ENCODE measurements at regions not wholly inside any gene's neighbourhood (a gene's known extent, or its start where the extent isn't known, plus 50 kb on each side); places are given as distances from the start of the nearest gene placed in this dataset.

- no peak for DNase-seq
- ATAC-seq: no peak
- Histone ChIP-seq H3K4me1 (no peaks in the 10 kb centered on the region), H3K36me3 (no peaks in the 10 kb centered on the region), H3K27me3 (no peaks in the 10 kb centered on the region), H3K4me3 (no peak overlapping the region), H3K9me3 (no peaks in the 10 kb centered on the region), H3K27ac (no peak overlapping the region)
- intact Hi-C loops (cut with DNase I): no loop called here
- no peak for TF ChIP-seq CTCF (IDR thresholded peaks at IDR 0.05)
Measured at GRCh38 chr4:72820107-72820506, 249.4 kb downstream of the COX18 start.

GRCh38 chr4:72817012-72817411 is 248.0 kb upstream of the ADAMTS3 start:
- ATAC-seq: no peak
- DNase-seq: no peak
- intact Hi-C loops (cut with DNase I): no loop called here
- H3K4me3 ChIP-seq: no peak overlapping the region
- TF ChIP-seq CTCF (IDR thresholded peaks at IDR 0.05): no peak
- H3K27ac ChIP-seq: no peak overlapping the region
- no peaks in the 10 kb centered on the region for H3K9me3 ChIP-seq
- no peaks in the 10 kb centered on the region for H3K27me3 ChIP-seq
- no peaks in the 10 kb centered on the region for H3K4me1 ChIP-seq
- no peaks in the 10 kb centered on the region for H3K36me3 ChIP-seq
- WGBS, 2 donors: 63 to 66% methylated on average over 1 of the region's 1 CpG

DNA sequence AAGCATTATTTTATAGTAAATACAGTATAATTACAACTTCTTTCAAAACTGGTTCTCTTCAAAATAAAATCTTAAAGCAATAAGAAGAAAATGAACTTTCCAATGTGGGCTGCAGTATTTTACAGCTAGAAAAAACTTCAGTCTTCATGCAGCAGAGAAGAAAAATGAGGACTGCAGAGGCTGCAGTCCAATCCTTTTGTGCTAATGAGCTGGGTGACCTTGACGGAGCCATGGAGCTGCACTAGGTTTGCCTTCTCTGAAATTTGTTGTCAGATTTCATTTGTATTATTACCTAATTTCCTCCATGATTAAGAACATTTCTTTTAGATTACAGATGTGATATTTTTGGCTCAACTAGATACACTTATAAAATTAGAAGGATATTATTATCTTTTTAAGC is 245.2 kb upstream of the ADAMTS3 start:
- 47 to 58% methylated on average over 1 of the region's 1 CpG for WGBS, 2 donors
- intact Hi-C loops (cut with DNase I): no loop called here
- H3K4me3 ChIP-seq: no peak overlapping the region
- H3K36me3 ChIP-seq: no peaks in the 10 kb centered on the region
- no peaks in the 10 kb centered on the region for H3K4me1 ChIP-seq
- DNase-seq (no peak), ATAC-seq (no peak)
- H3K27ac ChIP-seq: no peak overlapping the region
- TF ChIP-seq CTCF (IDR thresholded peaks at IDR 0.05): no peak
- H3K27me3 ChIP-seq: no peaks in the 10 kb centered on the region
- H3K9me3 ChIP-seq: peaks cover 0 to 4% (median 0%) of the 10 kb centered on the region in 11 donors

GRCh38 chr4:72809208-72809607 is 240.2 kb upstream of the ADAMTS3 start:
- 77 to 80% methylated on average over 1 of the region's 1 CpG for WGBS, 2 donors
- DNase-seq (no peak), ATAC-seq (no peak)

More at GRCh38 chr4:72809208-72809607, 240.2 kb upstream of the ADAMTS3 start:
- TF ChIP-seq CTCF (IDR thresholded peaks at IDR 0.05): no peak
- Histone ChIP-seq H3K27me3 (no peaks in the 10 kb centered on the region), H3K4me3 (no peak overlapping the region), H3K4me1 (no peaks in the 10 kb centered on the region), H3K36me3 (no peaks in the 10 kb centered on the region), H3K9me3 (peaks cover 0 to 4% (median 0%) of the 10 kb centered on the region in 11 donors), H3K27ac (no peak overlapping the region)
- intact Hi-C loops (cut with DNase I): no loop called here
